Psoas muscle (tissue), 7 donors: ENCODE measurements at regions not wholly inside any gene's neighbourhood (a gene's known extent, or its start where the extent isn't known, plus 50 kb on each side); places are given as distances from the start of the nearest gene placed in this dataset.
A peak's percentile ranks its signal among the peaks of the same experiment; 100 is the strongest.

ENCODE experiments used
- ATAC-seq, 4 donors: fragments of 200-7000 bp; cut with Tn5 transposase; one replicate each; pipeline ENCODE4 v1.9.1; 2020; ENCODE audit warnings: moderate library complexity in 3 of 4, mild to moderate bottlenecking in 2 of 4
- DNase-seq, 2 donors: peaks; one replicate each; pipeline ENCODE4 v3.0.0-alpha.2; 2020
- H3K27ac ChIP-seq: fragments of 200-600 bp; one replicate; pipeline ENCODE4 v1.8.0; 2022
- H3K27me3 ChIP-seq, 3 donors: fragments of 200-600 bp in 1 of 3; one replicate each; pipeline versions ENCODE4 v1.6.1 to v1.8.0; 2013 to 2022; ENCODE audit warnings: low read length in 2 of 3, mild to moderate bottlenecking in 2 of 3, moderate library complexity in 1 of 3; ENCODE audit not compliant: insufficient read depth in 3 of 3
- H3K36me3 ChIP-seq, 2 donors: fragments of 200-600 bp in 1 of 2; one replicate each; pipeline versions ENCODE4 v1.6.1 to v1.8.0; 2013 to 2022; ENCODE audit warnings: low read depth in 1 of 2, mild to moderate bottlenecking in 1 of 2, moderate library complexity in 1 of 2; ENCODE audit not compliant: insufficient read depth in 1 of 2
- H3K4me1 ChIP-seq: fragments of 200-600 bp; one replicate; pipeline ENCODE4 v1.8.0; 2022
- H3K4me3 ChIP-seq: fragments of 200-600 bp; one replicate; pipeline ENCODE4 v1.8.0; 2022; ENCODE audit warnings: mild to moderate bottlenecking
- H3K9me3 ChIP-seq: fragments of 200-600 bp; one replicate; pipeline ENCODE4 v1.8.0; 2022
- WGBS, 3 donors: extraction: QIAGEN DNeasy Blood & Tissue Kit; methylation state at CpG; one replicate each; pipeline versions ENCODE4 v1.1.6 to v1.1.7; 2013; 5-methylcytosine and 5-hydroxymethylcytosine counted together
- intact Hi-C, 2 donors: fragments of 100-400 bp; cut with DNase I; formaldehyde crosslinking; loops; one replicate each; pipeline versions ENCODE4 v1.11.0 to v1.14.2; 2022
- TF ChIP-seq, protein P1 (sequence below): fragments of 200-600 bp; IDR thresholded peaks from one replicate; pipeline ENCODE4 v1.8.0; 2022; ENCODE audit warnings: antibody characterized with exemption
- donor health status: healthy with polysubstance abuse.
- donor health status: DM: no; HTN: no; CAD: no; lungs with moderate emphysema.
- donor health status: Bipolar disorder and iron deficiency.
- donor health status: healthy.
- donor health status: DM: yes; HTN: yes; CAD: no.
- donor health status: DM: no; HTN: no; CAD: no.
- donor health status: DM: yes; HTN: yes; CAD: no.

DNA sequence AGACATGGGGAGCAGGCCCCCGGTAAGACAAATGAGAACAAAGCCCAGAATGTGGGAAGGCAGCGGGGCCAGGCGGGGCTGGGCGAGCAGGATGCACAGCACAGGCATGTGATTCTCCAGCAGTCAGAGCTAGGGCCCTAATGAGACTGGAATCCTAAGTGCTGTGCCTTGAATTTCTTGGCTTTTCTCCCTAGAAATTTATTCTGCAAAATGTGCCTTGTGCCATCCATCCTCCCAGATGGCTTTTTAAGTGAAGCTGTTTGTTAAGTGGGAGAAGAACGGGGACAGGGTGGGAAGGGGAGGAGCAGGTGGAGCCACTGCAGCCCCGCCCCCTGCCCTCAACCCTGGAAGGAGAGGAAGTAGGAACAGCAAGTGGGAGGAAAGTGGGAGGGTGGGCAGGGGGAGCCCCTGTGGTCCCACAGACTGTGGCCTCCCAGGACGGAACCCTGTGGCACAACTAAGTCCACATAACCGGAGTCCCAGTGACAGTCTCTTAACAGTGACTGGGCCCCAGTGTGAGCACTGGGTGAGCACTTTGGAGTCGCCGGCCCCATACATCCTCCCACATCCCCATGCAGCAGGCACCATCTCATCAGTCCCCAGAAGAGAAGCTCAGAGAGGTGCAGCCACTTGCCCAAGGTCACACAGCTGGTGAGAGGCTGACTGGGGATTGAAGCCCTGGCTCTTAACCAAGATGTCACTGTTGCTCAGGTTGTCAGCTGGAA is 216.9 kb downstream of the MATN1 start:
- intact Hi-C loops: no loop called here
- TF ChIP-seq, protein P1, sequence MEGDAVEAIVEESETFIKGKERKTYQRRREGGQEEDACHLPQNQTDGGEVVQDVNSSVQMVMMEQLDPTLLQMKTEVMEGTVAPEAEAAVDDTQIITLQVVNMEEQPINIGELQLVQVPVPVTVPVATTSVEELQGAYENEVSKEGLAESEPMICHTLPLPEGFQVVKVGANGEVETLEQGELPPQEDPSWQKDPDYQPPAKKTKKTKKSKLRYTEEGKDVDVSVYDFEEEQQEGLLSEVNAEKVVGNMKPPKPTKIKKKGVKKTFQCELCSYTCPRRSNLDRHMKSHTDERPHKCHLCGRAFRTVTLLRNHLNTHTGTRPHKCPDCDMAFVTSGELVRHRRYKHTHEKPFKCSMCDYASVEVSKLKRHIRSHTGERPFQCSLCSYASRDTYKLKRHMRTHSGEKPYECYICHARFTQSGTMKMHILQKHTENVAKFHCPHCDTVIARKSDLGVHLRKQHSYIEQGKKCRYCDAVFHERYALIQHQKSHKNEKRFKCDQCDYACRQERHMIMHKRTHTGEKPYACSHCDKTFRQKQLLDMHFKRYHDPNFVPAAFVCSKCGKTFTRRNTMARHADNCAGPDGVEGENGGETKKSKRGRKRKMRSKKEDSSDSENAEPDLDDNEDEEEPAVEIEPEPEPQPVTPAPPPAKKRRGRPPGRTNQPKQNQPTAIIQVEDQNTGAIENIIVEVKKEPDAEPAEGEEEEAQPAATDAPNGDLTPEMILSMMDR: no peak
- DNase-seq: no peak
- H3K4me1 ChIP-seq: no peaks in the 10 kb centered on the region
- no peak overlapping the region for H3K27ac ChIP-seq
- no peaks in the 10 kb centered on the region for H3K9me3 ChIP-seq
- 74 to 77% (median 77%) methylated on average over 10 of the region's 10 CpGs for WGBS, 3 donors
- no peak for ATAC-seq
- no peaks in the 10 kb centered on the region for H3K36me3 ChIP-seq
- no peak overlapping the region for H3K4me3 ChIP-seq
- H3K27me3 ChIP-seq: peaks cover 0 to 7% (median 2%) of the 10 kb centered on the region in 3 donors

DNA sequence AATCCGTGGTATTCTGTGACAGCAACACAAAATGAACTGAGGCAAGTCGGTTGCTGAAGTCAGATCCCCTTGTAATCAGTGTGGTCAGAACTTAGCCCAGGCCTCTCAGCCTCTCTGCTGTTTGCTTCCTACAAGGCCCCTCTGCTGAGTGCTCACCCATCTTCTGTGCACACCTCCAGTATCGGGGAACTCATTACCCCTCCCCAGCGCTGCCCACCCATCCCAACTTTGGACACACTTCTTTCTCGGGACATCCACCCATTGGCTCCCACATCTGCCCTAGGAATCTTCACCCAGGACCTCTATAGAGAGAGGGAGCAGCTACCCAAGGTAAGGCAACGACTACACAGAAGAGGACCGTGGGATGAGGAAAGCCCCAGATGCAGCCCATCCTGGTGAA is 217.5 kb downstream of the MATN1 start:
- ATAC-seq: no peak
- WGBS, 3 donors: 84 to 89% (median 85%) methylated on average over 7 of the region's 7 CpGs
- peaks cover 0 to 7% (median 2%) of the 10 kb centered on the region in 3 donors for H3K27me3 ChIP-seq
- TF ChIP-seq, protein P1: no peak
- H3K4me1 ChIP-seq: no peaks in the 10 kb centered on the region
- H3K36me3 ChIP-seq: no peaks in the 10 kb centered on the region
- no peaks in the 10 kb centered on the region for H3K9me3 ChIP-seq
- no peak overlapping the region for H3K4me3 ChIP-seq
- H3K27ac ChIP-seq: no peak overlapping the region
- intact Hi-C loops: no loop called here
- DNase-seq: no peak

DNA sequence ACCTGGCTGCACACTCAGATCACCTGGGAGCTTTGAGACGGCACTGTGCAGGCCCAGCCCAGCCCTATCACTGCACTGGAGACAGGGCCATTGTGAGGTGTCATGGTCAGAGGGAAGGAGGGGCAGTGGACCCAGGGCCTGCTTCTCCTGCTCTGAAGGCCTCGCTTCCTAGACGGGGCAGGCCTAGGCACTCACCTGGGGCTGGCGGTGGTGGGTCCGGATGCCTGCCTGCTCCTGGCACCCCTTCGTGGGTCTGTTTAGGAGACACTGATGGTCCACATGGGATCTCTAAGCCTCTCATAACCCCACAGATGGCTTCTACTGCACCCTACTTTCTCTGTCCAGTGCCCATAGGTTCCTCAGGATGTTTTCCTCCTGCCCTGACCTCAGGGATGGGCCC is 230.9 kb downstream of the MATN1 start:
- intact Hi-C loops: no loop called here
- WGBS, 3 donors: 77 to 88% (median 81%) methylated on average over 6 of the region's 6 CpGs
- TF ChIP-seq, protein P1: no peak
- Histone ChIP-seq H3K27me3 (peaks cover 0 to 9% (median 0%) of the 10 kb centered on the region in 3 donors), H3K4me1 (no peaks in the 10 kb centered on the region), H3K36me3 (no peaks in the 10 kb centered on the region), H3K27ac (no peak overlapping the region), H3K9me3 (no peaks in the 10 kb centered on the region), H3K4me3 (no peak overlapping the region)
- ATAC-seq (no peak), DNase-seq (peak in 1 of 2 donors; percentile 27)

DNA sequence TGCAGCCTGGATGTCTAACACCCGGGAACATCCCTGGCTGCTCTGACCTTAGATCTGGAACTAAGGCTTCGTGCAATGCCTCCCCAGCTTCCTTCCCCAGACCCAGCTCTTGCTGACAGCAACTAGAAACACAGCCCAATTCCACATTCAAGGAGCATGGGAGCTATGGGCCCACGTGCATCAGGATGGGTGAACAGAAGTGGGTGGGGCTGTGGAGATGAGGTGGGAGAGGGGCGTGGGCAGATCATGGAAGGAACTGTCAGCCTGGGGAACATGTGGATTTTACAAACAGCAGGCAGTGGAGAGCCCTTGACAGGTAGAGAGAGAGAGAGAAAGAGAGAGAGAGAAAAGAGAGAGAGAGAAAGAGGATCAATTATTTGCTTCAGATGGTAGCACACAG is 231.6 kb downstream of the MATN1 start:
- no peaks in the 10 kb centered on the region for H3K4me1 ChIP-seq
- no peak overlapping the region for H3K4me3 ChIP-seq
- no peak overlapping the region for H3K27ac ChIP-seq
- WGBS, 3 donors: 67 to 79% (median 75%) methylated on average over 4 of the region's 4 CpGs
- no peaks in the 10 kb centered on the region for H3K9me3 ChIP-seq
- H3K36me3 ChIP-seq: no peaks in the 10 kb centered on the region
- TF ChIP-seq, protein P1: no peak
- peaks cover 0 to 9% (median 0%) of the 10 kb centered on the region in 3 donors for H3K27me3 ChIP-seq
- ATAC-seq: no peak
- intact Hi-C loops: no loop called here
- peak in 1 of 2 donors; percentile 14 for DNase-seq

DNA sequence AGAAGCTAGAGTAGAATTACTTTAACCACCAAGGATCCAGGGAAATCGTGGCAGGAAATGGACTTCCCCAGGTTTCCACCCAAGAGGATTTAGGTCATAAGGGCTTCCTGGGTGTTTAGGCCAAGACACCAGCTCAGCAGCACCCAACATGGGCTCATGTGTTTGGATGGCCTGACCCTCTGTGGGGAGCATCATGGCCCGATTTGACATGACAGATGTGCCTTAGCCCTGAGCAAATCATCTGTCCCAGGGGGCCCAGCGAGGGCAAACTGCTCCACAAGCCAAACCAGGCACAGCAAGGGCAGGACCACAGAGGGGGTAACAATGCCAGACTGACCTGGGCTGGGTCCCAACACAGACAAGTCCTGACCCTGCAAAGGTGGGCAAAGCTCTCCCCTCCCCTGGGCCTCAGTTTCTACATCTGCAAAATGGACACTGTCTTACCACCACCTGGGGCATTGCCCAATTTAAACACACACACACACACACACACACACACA is 232.8 kb downstream of the MATN1 start:
- Histone ChIP-seq H3K36me3 (no peaks in the 10 kb centered on the region), H3K4me3 (no peak overlapping the region), H3K27ac (no peak overlapping the region), H3K4me1 (no peaks in the 10 kb centered on the region), H3K9me3 (no peaks in the 10 kb centered on the region), H3K27me3 (peaks cover 0 to 9% (median 0%) of the 10 kb centered on the region in 3 donors)
- intact Hi-C loops: no loop called here
- TF ChIP-seq, protein P1: no peak
- ATAC-seq (no peak), DNase-seq (peak in 1 of 2 donors; percentile 32)
- 46 to 55% (median 48%) methylated on average over 3 of the region's 3 CpGs for WGBS, 3 donors
